GM12801 (cell line): ENCODE measurements at regions not wholly inside any gene's neighbourhood (a gene's known extent, or its start where the extent isn't known, plus 50 kb on each side); places are given as distances from the start of the nearest gene placed in this dataset.

Experiments
- CTCF ChIP-seq: IDR thresholded peaks from one replicate; pipeline ENCODE4 v1.5.1; 2011; ENCODE audit warnings: control low read depth; ENCODE audit not compliant: insufficient read length; ENCODE audit errors: extremely low read depth

DNA sequence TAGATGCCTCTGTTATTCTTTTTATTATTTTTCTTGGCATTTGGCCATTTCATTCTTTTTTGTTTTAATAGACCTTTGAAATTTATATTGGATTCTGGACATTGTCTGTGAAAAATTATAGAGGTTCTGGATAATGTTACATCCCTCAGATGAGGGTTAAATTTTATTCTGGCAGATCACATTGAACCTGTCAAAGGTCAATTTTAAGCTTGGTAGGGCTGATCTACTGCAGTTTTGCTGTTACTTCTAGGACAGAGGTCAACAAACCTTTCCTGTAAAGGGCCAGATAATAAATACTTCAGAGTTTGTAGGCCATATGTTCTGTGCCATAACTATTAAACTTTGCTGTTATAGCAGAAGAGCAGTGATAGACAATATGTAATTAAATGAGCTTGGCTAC, 318.9 kb upstream of the DPPA4 start:
- no peak for TF ChIP-seq CTCF

- no peak for TF ChIP-seq CTCF
Observed at GRCh38 chr3:109678600-109678999, 341.3 kb upstream of the DPPA4 start.

DNA sequence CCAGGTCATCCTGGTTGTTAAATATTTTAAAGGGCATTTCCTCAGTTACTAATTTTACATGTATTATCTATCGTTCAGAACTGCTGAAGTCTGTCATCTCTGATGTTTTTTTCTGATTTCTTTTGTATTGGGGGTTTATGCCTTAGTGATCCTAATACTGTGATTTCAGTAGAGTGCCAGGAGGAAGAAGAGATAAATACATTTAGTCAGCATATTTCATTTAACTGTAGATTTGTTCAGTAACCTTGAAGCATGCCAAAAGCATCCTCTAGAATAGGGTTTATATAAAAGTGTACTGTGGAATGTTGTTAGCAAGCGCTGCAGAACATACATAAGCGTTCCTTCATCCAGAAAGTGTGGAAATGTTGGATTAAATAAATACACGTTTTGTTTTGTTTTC, 342.3 kb upstream of the DPPA4 start:
- TF ChIP-seq CTCF, result no peak

GRCh38 chr3:109683746-109684145, 346.4 kb upstream of the DPPA4 start:
- no peak for TF ChIP-seq CTCF

GRCh38 chr3:109685084-109686079, 348.0 kb upstream of the DPPA4 start:
- TF ChIP-seq CTCF, result no peak

DNA sequence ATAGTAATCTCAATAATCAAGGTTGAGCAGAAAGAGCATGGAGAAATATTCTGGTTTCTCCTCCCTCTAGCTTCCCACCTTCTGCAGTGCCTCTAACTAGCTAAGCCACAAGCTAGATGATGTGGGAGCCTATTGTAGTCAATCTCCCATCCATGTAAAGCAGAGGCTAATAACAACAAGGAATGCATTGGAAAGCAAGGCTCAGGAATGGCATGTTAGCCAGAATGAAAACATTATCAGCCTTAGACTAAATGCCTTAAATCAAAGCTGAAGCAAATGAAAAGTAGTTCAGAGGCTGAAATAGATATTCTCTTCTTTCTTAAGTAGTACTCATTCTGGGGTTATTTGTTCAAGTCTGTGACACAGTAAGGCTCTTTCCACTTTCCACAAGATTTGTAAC, 350.3 kb upstream of the DPPA4 start:
- no peak for TF ChIP-seq CTCF

- TF ChIP-seq CTCF, result no peak
Observed at GRCh38 chr3:109696932-109697331, 359.6 kb upstream of the DPPA4 start.
